Activated naive CD8-positive, alpha-beta T cell treated with anti-CD3 and anti-CD28 coated beads, Interleukin-2, amount 50 U/mL, for 24 hours (primary cell): ENCODE measurements at regions not wholly inside any gene's neighbourhood (a gene's known extent, or its start where the extent isn't known, plus 50 kb on each side); places are given as distances from the start of the nearest gene placed in this dataset.

Source experiments
- ATAC-seq: fragments of 150-1000 bp; cut with Tn5 transposase; one replicate; pipeline ENCODE4 v1.10.0; 2021
- DNase-seq: peaks from one replicate; pipeline ENCODE4 v3.0.0; 2021
- H3K27ac Mint-ChIP-seq: one replicate; pipeline ENCODE4 v1.8.0; 2021; ENCODE audit warnings: mild to moderate bottlenecking, mixed read lengths
- H3K27me3 Mint-ChIP-seq: one replicate; pipeline ENCODE4 v1.8.0; 2021; ENCODE audit warnings: mixed read lengths
- H3K36me3 Mint-ChIP-seq: one replicate; pipeline ENCODE4 v1.8.0; 2021; ENCODE audit warnings: low read depth, mixed read lengths
- H3K4me1 Mint-ChIP-seq: one replicate; pipeline ENCODE4 v1.8.0; 2021; ENCODE audit warnings: mixed read lengths
- H3K4me3 Mint-ChIP-seq: one replicate; pipeline ENCODE4 v1.8.0; 2021; ENCODE audit warnings: mild to moderate bottlenecking, moderate library complexity, mixed read lengths
- H3K9me3 Mint-ChIP-seq: one replicate; pipeline ENCODE4 v1.8.0; 2021; ENCODE audit warnings: mixed read lengths

- Mint-ChIP-seq H3K27ac (no peak overlapping the region), H3K27me3 (peaks cover 14% of the 10 kb centered on the region), H3K4me3 (no peak overlapping the region), H3K36me3 (no peaks in the 10 kb centered on the region), H3K9me3 (no peaks in the 10 kb centered on the region), H3K4me1 (no peaks in the 10 kb centered on the region)
- no peak for DNase-seq
- ATAC-seq: no peak
Observed at GRCh38 chr13:72657379-72657778, 70.0 kb downstream of the MZT1 start.

GRCh38 chr13:72656357-72656756, 71.1 kb downstream of the MZT1 start:
- Mint-ChIP-seq H3K27me3 (peaks cover 16% of the 10 kb centered on the region), H3K36me3 (no peaks in the 10 kb centered on the region), H3K4me3 (no peak overlapping the region), H3K27ac (no peak overlapping the region), H3K4me1 (no peaks in the 10 kb centered on the region), H3K9me3 (no peaks in the 10 kb centered on the region)
- DNase-seq (no peak), ATAC-seq (no peak)

GRCh38 chr13:72653506-72653905, 73.9 kb downstream of the MZT1 start:
- Mint-ChIP-seq H3K4me3 (no peak overlapping the region), H3K36me3 (no peaks in the 10 kb centered on the region), H3K9me3 (no peaks in the 10 kb centered on the region), H3K4me1 (no peaks in the 10 kb centered on the region), H3K27me3 (peaks cover 16% of the 10 kb centered on the region), H3K27ac (no peak overlapping the region)
- DNase-seq: no peak
- ATAC-seq: no peak

GRCh38 chr13:72652681-72653080, 74.7 kb downstream of the MZT1 start:
- Mint-ChIP-seq H3K36me3 (no peaks in the 10 kb centered on the region), H3K4me3 (no peak overlapping the region), H3K9me3 (no peaks in the 10 kb centered on the region), H3K27me3 (peaks cover 13% of the 10 kb centered on the region), H3K4me1 (no peaks in the 10 kb centered on the region), H3K27ac (no peak overlapping the region)
- ATAC-seq: no peak
- DNase-seq: no peak

- DNase-seq: no peak
- Mint-ChIP-seq H3K4me3 (no peak overlapping the region), H3K27ac (no peak overlapping the region), H3K27me3 (peaks cover 15% of the 10 kb centered on the region), H3K9me3 (no peaks in the 10 kb centered on the region), H3K4me1 (no peaks in the 10 kb centered on the region), H3K36me3 (no peaks in the 10 kb centered on the region)
- no peak for ATAC-seq
Observed at GRCh38 chr13:72651144-72651543, 76.3 kb downstream of the MZT1 start.

GRCh38 chr13:72650051-72650700, 77.3 kb downstream of the MZT1 start:
- Mint-ChIP-seq H3K27me3 (peaks cover 14% of the 10 kb centered on the region), H3K9me3 (no peaks in the 10 kb centered on the region), H3K4me1 (no peaks in the 10 kb centered on the region)

GRCh38 chr13:72648513-72649065, 78.8 kb downstream of the MZT1 start:
- Mint-ChIP-seq H3K4me1 (no peaks in the 10 kb centered on the region), H3K4me3 (no peak overlapping the region), H3K27ac (no peak overlapping the region), H3K9me3 (no peaks in the 10 kb centered on the region), H3K27me3 (peaks cover 11% of the 10 kb centered on the region), H3K36me3 (no peaks in the 10 kb centered on the region)
- DNase-seq (no peak), ATAC-seq (no peak)

More at GRCh38 chr13:72650051-72650700, 77.3 kb downstream of the MZT1 start:
- DNase-seq: no peak
- no peak for ATAC-seq
- H3K4me3 Mint-ChIP-seq: no peak overlapping the region
- no peaks in the 10 kb centered on the region for H3K36me3 Mint-ChIP-seq
- H3K27ac Mint-ChIP-seq: no peak overlapping the region

GRCh38 chr13:72647422-72647821, 80.0 kb downstream of the MZT1 start:
- no peak for ATAC-seq
- H3K27me3 Mint-ChIP-seq: peaks cover 10% of the 10 kb centered on the region
- no peaks in the 10 kb centered on the region for H3K36me3 Mint-ChIP-seq
- H3K4me1 Mint-ChIP-seq: no peaks in the 10 kb centered on the region
- H3K9me3 Mint-ChIP-seq: no peaks in the 10 kb centered on the region
- no peak for DNase-seq
- no peak overlapping the region for H3K4me3 Mint-ChIP-seq
- no peak overlapping the region for H3K27ac Mint-ChIP-seq

- Mint-ChIP-seq H3K27ac (no peak overlapping the region), H3K27me3 (peaks cover 3% of the 10 kb centered on the region), H3K9me3 (no peaks in the 10 kb centered on the region)
Observed at GRCh38 chr13:72645521-72645920, 81.9 kb downstream of the MZT1 start.

GRCh38 chr13:72643311-72643989, 84.0 kb downstream of the MZT1 start:
- Mint-ChIP-seq H3K4me3 (no peak overlapping the region), H3K4me1 (no peaks in the 10 kb centered on the region), H3K27ac (no peak overlapping the region), H3K36me3 (no peaks in the 10 kb centered on the region), H3K27me3 (peaks cover 3% of the 10 kb centered on the region), H3K9me3 (no peaks in the 10 kb centered on the region)
- ATAC-seq (no peak), DNase-seq (peak; percentile 67)

More at GRCh38 chr13:72645521-72645920, 81.9 kb downstream of the MZT1 start:
- no peak for DNase-seq
- H3K4me3 Mint-ChIP-seq: no peak overlapping the region
- ATAC-seq: no peak
- H3K36me3 Mint-ChIP-seq: no peaks in the 10 kb centered on the region
- no peaks in the 10 kb centered on the region for H3K4me1 Mint-ChIP-seq

- no peak for ATAC-seq
- no peak overlapping the region for H3K4me3 Mint-ChIP-seq
- no peak for DNase-seq
- no peak overlapping the region for H3K27ac Mint-ChIP-seq
- no peaks in the 10 kb centered on the region for H3K36me3 Mint-ChIP-seq
- H3K27me3 Mint-ChIP-seq: peaks cover 2% of the 10 kb centered on the region
- no peaks in the 10 kb centered on the region for H3K4me1 Mint-ChIP-seq
- H3K9me3 Mint-ChIP-seq: no peaks in the 10 kb centered on the region
Observed at GRCh38 chr13:72639377-72639776, 88.1 kb downstream of the MZT1 start.

- Mint-ChIP-seq H3K27ac (no peak overlapping the region), H3K36me3 (no peaks in the 10 kb centered on the region), H3K4me3 (no peak overlapping the region), H3K27me3 (peaks cover 2% of the 10 kb centered on the region), H3K4me1 (no peaks in the 10 kb centered on the region), H3K9me3 (no peaks in the 10 kb centered on the region)
- DNase-seq (no peak), ATAC-seq (no peak)
Observed at GRCh38 chr13:72638059-72638815, 89.2 kb downstream of the MZT1 start.

GRCh38 chr13:72637561-72637960, 89.9 kb downstream of the MZT1 start:
- Mint-ChIP-seq H3K27ac (no peak overlapping the region), H3K4me1 (no peaks in the 10 kb centered on the region), H3K27me3 (peaks cover 2% of the 10 kb centered on the region), H3K9me3 (no peaks in the 10 kb centered on the region), H3K4me3 (no peak overlapping the region), H3K36me3 (no peaks in the 10 kb centered on the region)
- ATAC-seq: no peak
- no peak for DNase-seq

GRCh38 chr13:72634859-72635258, 92.6 kb downstream of the MZT1 start:
- Mint-ChIP-seq H3K27ac (no peak overlapping the region), H3K9me3 (no peaks in the 10 kb centered on the region), H3K4me3 (no peak overlapping the region), H3K27me3 (peaks cover 2% of the 10 kb centered on the region), H3K36me3 (no peaks in the 10 kb centered on the region), H3K4me1 (no peaks in the 10 kb centered on the region)
- DNase-seq (no peak), ATAC-seq (no peak)

GRCh38 chr13:72622546-72622945, 104.9 kb downstream of the MZT1 start:
- ATAC-seq (no peak), DNase-seq (no peak)
- Mint-ChIP-seq H3K27me3 (peaks cover 4% of the 10 kb centered on the region), H3K9me3 (no peaks in the 10 kb centered on the region), H3K36me3 (no peaks in the 10 kb centered on the region), H3K27ac (no peak overlapping the region), H3K4me3 (no peak overlapping the region), H3K4me1 (no peaks in the 10 kb centered on the region)
